ENCODE measurements at regions not wholly inside any gene's neighbourhood (a gene's known extent, or its start where the extent isn't known, plus 50 kb on each side); places are given as distances from the start of the nearest gene placed in this dataset.

- no peak for DNase-seq
Observed at GRCh38 chr6:159118924-159119323, 50.3 kb upstream of the FNDC1 start.

GRCh38 chr6:159117563-159117962 is 51.6 kb upstream of the FNDC1 start:
- no peak for DNase-seq

DNA sequence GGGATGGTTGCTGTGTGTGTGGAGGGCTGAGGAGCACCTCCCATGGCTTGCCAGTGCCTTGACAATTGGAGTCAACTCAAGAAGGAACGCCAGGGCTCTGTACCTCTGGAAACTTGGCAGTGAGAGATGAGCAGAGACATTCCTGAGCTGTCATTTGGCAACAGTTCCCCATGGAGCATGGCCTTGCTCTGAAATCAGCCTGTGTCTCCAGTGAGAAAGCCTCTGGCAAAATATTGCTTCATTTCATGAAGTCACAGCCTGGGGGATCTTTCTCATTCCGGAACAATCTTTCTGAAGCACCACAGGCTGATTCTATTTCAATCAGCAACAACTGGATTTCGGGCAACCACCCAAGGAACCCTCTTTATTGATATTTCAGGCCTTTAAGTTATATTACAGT is 52.2 kb upstream of the FNDC1 start:
- DNase-seq: no peak

DNA sequence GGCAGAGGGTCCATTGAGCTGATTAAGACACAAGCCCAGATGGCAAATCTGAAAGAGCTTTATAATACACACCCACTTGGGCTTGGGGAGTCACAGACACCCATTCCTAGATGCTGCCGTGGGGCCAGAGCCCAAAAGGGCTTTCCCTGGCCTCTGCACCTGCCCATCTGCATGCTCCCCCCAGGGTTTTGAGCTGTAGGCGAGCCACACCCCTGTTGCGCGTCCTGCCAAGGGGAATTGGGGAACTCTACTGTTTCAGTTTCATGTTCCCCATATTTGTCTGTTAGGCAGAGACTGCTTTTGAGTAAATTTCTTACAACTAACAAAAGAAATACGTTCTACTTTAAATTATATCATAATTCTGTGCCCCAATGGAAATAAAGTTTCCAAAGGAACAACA is 52.9 kb upstream of the FNDC1 start:
- no peak for DNase-seq

- DNase-seq: no peak
Observed at GRCh38 chr6:159114569-159114968, 54.6 kb upstream of the FNDC1 start.

- no peak for DNase-seq
Observed at GRCh38 chr6:159113223-159113622, 56.0 kb upstream of the FNDC1 start.

GRCh38 chr6:159112714-159113113 is 56.5 kb upstream of the FNDC1 start:
- no peak for DNase-seq

- DNase-seq: no peak
Observed at GRCh38 chr6:159110748-159111147, 58.5 kb upstream of the FNDC1 start.

DNA sequence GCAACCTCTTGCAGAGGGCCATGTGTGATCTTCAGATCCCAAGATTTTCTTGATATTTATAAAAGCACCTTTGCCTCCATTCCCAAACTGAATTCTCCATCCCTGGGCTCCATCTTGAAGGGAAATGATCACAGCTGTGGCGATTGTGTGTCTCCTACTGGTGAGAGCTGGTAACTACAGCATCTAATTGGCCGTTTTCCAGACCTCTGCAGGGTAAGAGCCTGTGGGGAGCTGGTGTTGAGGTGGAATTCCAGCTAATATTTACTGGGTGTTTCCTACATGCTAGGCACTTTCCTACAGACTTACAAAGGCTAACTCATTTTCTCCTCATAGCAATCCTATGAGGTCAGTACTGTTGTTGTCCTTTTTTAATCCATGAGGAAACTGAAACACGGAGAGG is 59.2 kb upstream of the FNDC1 start:
- no peak for DNase-seq

DNA sequence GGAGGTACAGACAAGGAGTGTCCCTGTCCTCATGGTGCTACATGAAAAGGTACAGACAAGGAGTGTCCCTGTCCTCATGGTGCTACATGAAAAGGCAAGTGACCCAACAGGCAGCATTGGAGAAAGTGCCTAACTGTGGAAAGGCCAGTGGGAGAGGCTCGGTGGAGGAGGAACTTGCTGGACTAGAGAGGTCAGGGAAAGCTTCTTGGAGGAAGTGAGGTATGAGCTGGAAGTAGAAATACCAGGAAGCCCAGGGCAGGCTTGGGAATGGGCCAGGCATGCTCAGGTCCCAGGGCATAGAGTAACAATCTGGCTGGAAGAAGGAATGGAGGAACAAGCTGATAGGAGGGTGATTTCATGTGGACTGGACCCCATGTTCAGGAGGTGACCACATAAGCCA is 59.8 kb upstream of the FNDC1 start:
- no peak for DNase-seq

DNA sequence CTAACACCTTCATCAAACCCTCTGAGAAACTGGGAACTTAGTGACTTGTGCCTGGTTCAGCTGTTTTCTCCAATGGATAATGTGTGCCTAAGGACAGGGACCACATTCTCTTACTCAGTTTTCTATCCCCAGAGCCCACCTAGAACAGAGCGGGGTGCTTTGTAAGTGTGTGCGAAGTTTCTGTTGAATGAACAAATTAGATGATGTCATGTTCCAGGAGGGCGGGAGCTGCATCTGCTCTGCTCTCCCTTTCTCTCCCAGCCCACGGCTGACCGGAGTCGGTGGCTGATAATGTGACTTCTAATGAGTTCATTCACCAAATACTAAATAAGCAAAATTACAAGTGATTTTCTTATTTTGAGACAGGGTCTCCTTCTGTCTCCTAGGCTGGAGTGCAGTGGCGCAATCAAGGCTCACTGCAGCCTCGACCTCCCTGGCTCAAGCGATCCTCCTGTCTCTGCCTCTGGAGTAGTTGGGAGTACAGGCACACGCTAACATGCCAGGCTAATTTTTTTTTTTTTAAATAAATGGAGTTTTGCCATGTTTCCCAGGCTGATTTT is 60.7 kb upstream of the FNDC1 start:
- DNase-seq: no peak

DNA sequence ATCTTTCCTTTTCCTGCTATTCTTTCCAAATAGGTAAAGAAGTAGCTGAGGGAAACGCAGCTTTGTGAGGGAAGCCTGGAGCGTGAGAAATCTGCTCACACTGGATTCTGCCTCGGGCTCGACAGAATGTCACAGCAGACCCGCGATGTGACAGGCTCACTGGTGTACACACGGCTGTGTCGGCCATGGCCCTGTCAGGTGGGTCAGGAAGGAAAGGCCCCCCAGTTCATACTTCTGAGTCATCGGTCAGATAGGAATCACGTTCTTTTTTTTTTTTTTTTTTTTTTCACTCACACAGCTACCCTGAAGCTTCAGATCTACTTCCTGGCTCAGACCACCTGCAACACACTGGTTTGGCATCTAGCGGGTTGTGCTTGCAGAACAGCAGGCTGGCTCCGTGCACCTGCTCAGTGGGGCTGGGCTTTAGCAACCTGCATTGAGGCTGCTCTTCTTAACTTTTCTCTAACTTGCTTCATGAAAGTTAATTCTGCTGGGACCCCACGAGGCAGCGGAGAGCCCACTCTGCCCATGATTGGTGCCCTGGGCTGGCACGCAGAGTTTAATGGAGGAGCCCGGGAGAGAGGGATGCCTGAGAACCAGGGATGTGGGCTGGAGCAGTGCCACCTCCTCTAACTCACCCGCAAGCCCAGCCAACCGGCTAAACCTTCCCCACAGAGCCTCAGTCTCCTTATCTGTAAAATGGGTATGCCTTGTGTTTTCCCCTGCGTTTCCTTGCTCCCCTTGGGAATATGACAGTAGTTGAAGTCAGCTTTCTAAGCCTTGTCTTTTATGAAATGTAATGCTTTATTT is 61.5 kb upstream of the FNDC1 start:
- DNase-seq: no peak

- no peak for DNase-seq
Observed at GRCh38 chr6:159106627-159107241, 61.9 kb upstream of the TAGAP start.

GRCh38 chr6:159105716-159106115 is 60.9 kb upstream of the TAGAP start:
- no peak for DNase-seq

DNA sequence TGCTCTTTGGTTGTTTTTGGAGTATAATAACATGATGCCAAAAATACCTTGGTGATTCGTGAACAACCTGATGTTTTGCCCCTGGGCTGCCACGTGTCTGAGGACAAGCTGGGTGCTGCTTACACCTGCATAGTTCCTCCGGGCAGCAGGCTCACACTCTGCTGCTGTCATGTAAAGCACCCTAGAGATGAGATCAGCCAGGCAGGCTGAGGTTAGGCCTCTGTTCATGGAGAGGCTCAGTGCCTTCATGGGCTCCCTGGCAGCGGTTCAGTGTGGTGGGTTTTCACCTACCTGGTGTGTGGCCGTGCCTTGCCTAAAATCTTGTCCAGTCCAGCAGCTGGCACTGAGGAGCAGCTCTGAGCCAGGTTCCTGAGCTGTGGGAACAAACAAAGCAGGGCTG is 60.1 kb upstream of the TAGAP start:
- DNase-seq: no peak

DNA sequence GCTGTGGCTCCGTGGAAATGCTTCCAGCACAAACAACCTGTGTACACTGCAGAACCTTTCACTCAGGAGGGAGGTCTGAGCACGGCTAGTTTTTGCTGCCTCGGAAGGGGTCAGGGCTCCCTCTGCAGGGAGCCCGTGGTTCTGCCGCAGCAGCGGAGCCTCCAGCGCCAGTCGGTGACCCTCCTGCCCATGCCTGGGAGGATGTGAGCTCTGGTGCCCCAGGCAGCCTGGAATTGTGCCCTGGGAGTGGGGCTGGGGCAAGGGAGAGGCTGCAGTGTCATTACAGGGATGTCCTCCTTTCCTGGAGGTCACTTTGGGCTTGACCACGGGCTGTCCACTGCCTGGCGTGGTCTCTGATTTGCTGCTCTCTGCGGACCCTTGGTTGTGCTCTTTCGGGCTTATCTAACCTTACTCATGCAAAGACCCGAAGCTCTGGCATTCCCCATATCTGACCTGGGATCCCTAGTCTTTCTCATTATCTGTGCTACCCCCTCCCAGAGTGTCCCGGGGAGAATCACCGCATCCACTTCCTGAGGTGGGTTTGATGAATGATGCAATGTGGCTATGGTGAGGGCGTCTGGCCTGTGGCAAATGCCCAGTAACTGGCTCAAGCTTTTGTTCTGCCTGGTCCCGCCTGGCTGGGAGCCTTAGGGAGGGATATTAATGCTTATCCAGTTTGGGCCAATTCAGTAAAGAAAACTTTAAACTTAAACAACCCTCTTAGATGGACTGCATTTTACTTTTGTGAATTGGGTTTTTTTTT is 59.6 kb upstream of the TAGAP start:
- DNase-seq: peak; percentile 37

DNA sequence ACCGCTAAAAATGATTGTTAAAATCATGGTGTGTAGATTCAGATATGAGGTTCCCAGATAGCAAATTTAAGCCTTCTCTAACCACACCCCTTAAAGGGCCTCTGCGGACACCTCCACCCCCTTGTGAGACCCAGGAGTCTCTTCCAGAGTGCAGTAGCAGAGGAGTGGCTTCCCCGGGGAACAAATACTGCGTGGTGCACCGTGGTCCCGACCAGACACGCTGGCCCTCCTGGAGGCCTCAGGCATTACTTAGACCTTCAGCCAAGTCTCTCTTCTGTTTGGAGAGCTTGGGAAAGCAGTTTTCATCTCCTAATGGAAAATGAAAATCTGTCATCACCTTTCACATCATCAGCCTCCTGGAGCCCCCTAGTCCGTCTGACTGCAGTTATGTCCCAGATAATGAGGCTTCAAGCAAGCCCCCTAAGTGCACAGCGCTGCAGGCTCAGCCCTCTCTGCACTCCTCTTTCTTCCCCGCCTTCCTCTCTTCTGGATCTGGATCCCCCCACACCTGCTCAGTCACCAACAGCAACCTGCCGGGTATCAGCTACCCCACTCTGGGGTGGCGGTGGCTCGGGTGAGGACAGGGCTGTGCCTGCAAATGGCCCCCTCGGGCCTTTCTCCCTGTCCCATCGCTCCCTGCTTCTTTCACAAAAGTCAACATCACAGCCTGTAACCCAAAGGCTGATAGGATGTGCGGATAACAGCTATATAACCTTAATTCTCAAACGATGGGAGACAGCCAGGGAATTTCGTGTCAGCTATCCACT is 58.8 kb upstream of the TAGAP start:
- no peak for DNase-seq

- DNase-seq: no peak
Observed at GRCh38 chr6:159102373-159103160, 57.8 kb upstream of the TAGAP start.

- DNase-seq: no peak
Observed at GRCh38 chr6:159101656-159102055, 56.9 kb upstream of the TAGAP start.

GRCh38 chr6:159100395-159101182 is 55.8 kb upstream of the TAGAP start:
- DNase-seq: no peak

DNA sequence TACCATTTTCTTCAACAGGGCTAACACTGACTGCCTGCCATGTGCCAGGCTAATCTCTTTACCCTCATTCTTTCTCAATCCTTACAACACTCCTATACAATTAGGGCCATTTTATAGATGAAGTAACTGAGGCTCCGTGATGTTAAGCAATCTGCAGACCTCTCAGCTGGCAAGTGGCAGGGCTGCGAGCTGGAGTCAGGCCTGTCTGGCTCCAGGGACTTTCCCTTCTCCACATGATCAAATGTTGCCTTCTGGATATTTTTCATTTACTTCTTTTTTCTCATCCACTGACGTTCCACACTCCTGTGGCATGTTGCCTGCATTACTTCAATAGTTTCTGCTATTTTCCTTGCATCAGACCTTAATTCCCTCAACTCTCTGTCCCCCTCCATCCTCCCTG is 55.2 kb upstream of the TAGAP start:
- no peak for DNase-seq

Measured in skin of body (tissue), 1 donor.